Ascending aorta (tissue), 2 donors: ENCODE measurements at regions not wholly inside any gene's neighbourhood (a gene's known extent, or its start where the extent isn't known, plus 50 kb on each side); places are given as distances from the start of the nearest gene placed in this dataset.

Experiments
- DNase-seq, 2 donors: peaks; one replicate each; pipeline ENCODE4 v3.0.0-alpha.2; 2019; ENCODE audit warnings: low spot score in 2 of 2
- H3K27ac ChIP-seq, 2 donors: fragments of 200-600 bp; sonication (generic); one replicate each; pipeline ENCODE4 v1.5.1; 2016 to 2017; ENCODE audit warnings: mild to moderate bottlenecking in 1 of 2
- H3K27me3 ChIP-seq: fragments of 200-600 bp; sonication (generic); one replicate; pipeline ENCODE4 v1.5.1; 2017
- H3K36me3 ChIP-seq, 2 donors: fragments of 200-600 bp; sonication (generic); one replicate each; pipeline ENCODE4 v1.5.1; 2016
- H3K4me1 ChIP-seq, 2 donors: fragments of 200-600 bp; sonication (generic); one replicate each; pipeline ENCODE4 v1.5.1; 2016 to 2017; ENCODE audit warnings: mild to moderate bottlenecking in 1 of 2
- H3K4me3 ChIP-seq, 2 donors: fragments of 200-600 bp; sonication (generic); one replicate each; pipeline ENCODE4 v1.5.1; 2016 to 2017; ENCODE audit warnings: mild to moderate bottlenecking in 1 of 2
- H3K9me3 ChIP-seq, 2 donors: fragments of 200-600 bp; sonication (generic); one replicate each; pipeline ENCODE4 v1.5.1; 2016
- CTCF ChIP-seq, 3 experiments: fragments of 200-600 bp in 2 of 3; fragments of 450-650 bp in 1 of 3; sonication (generic) in 2 of 3; IDR thresholded peaks; one replicate each; pipeline ENCODE4 v1.5.1; 2016 to 2019; ENCODE audit warnings: antibody characterized with exemption in 3 of 3, mild to moderate bottlenecking in 1 of 3, moderate library complexity in 1 of 3
- intact Hi-C: fragments of 100-400 bp; cut with DNase I; formaldehyde crosslinking; loops from one replicate; pipeline ENCODE4 v1.15.1; 2023

GRCh38 chr9:79469164-79469563 is 102.6 kb upstream of the TLE4 start:
- Histone ChIP-seq H3K27me3 (no peaks in the 10 kb centered on the region), H3K36me3 (no peaks in the 10 kb centered on the region), H3K4me3 (no peak overlapping the region), H3K9me3 (no peaks in the 10 kb centered on the region), H3K27ac (no peak overlapping the region), H3K4me1 (peaks cover 0 to 3% of the 10 kb centered on the region in 2 donors)
- intact Hi-C loops, result no loop called here
- no peak for DNase-seq
- no peak for TF ChIP-seq CTCF (IDR thresholded peaks at IDR 0.05)

DNA sequence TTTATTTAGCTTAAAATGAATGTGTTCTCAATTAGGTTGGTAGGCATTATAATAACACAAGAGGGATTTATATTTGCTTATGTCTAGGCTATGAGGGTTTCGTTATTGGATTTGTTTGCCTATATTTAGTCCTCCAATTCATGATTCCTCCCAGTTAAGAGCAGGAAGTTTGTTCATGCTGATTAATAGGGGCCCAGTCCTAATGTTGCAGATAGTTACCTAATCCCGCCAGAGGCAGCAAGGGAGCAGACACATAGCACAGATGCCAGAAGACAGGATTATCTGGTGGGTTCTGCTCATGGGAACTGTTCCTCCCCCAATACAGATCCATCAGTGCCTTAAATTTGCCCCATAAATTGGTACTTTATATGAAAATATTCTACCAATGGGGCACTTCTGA is 100.8 kb upstream of the TLE4 start:
- no peak for TF ChIP-seq CTCF (IDR thresholded peaks at IDR 0.05)
- intact Hi-C loops, result no loop called here
- DNase-seq, result no peak
- peaks cover 0 to 3% of the 10 kb centered on the region in 2 donors for H3K4me1 ChIP-seq
- H3K27ac ChIP-seq, result no peak overlapping the region
- H3K36me3 ChIP-seq, result no peaks in the 10 kb centered on the region
- H3K4me3 ChIP-seq, result no peak overlapping the region
- H3K27me3 ChIP-seq, result no peaks in the 10 kb centered on the region
- no peaks in the 10 kb centered on the region for H3K9me3 ChIP-seq

GRCh38 chr9:79471580-79472543 is 99.9 kb upstream of the TLE4 start:
- no peaks in the 10 kb centered on the region for H3K9me3 ChIP-seq
- no peak overlapping the region for H3K4me3 ChIP-seq
- peak; percentile 8 to 75 for DNase-seq
- peak in 2 of 3 experiments; percentile 26 to 48 for TF ChIP-seq CTCF (IDR thresholded peaks at IDR 0.05)
- no peaks in the 10 kb centered on the region for H3K27me3 ChIP-seq
- intact Hi-C loops, result no loop called here
- peaks cover 0 to 3% of the 10 kb centered on the region in 2 donors for H3K4me1 ChIP-seq
- no peak overlapping the region for H3K27ac ChIP-seq
- no peaks in the 10 kb centered on the region for H3K36me3 ChIP-seq

GRCh38 chr9:79473704-79474103 is 98.1 kb upstream of the TLE4 start:
- no peaks in the 10 kb centered on the region for H3K9me3 ChIP-seq
- intact Hi-C loops, result no loop called here
- H3K36me3 ChIP-seq, result no peaks in the 10 kb centered on the region
- no peak for TF ChIP-seq CTCF (IDR thresholded peaks at IDR 0.05)
- H3K4me1 ChIP-seq, result peaks cover 0 to 3% of the 10 kb centered on the region in 2 donors
- no peak overlapping the region for H3K4me3 ChIP-seq
- no peak overlapping the region for H3K27ac ChIP-seq
- DNase-seq, result no peak
- H3K27me3 ChIP-seq, result no peaks in the 10 kb centered on the region

DNA sequence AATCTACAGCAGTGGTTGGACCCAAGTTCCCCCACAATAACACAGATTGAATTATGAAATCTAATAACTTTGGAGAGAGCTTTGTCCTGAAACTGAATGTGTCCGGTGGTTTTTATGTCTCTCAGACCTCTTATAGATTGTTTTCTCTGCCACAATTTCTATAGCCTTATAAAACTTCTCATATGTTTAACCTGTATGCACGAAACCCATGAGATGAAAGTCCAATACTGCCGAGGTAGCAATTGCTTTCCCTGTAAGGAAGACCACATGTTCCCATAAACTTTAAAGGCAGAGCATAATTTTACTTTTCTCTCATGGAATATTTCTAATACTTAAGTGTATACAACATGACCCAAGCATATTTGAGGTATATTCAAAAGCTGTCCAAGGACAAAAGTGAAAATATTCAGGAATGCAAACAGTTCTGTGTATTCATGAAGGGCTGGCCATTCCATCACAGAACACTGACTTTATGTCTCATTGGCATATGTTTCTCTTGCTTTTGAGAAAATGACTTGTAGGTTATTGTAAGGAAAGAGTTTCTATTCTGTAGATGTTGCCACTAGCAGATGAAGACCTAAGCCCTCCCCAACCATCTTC is 94.4 kb upstream of the TLE4 start:
- DNase-seq, result no peak
- Histone ChIP-seq H3K9me3 (no peaks in the 10 kb centered on the region), H3K36me3 (no peaks in the 10 kb centered on the region), H3K4me3 (no peak overlapping the region), H3K27me3 (no peaks in the 10 kb centered on the region), H3K4me1 (no peaks in the 10 kb centered on the region), H3K27ac (no peak overlapping the region)
- intact Hi-C loops, result no loop called here
- TF ChIP-seq CTCF (IDR thresholded peaks at IDR 0.05), result no peak
